Adrenal gland (tissue), 5 donors: ENCODE measurements at regions not wholly inside any gene's neighbourhood (a gene's known extent, or its start where the extent isn't known, plus 50 kb on each side); places are given as distances from the start of the nearest gene placed in this dataset.

Experiments
- POLR2A ChIP-seq, 2 donors: fragments of 450-650 bp; IDR thresholded peaks; one replicate each; pipeline ENCODE4 v1.6.1; 2017; ENCODE audit warnings: antibody characterized with exemption in 2 of 2, mild to moderate bottlenecking in 2 of 2, moderate library complexity in 1 of 2
- TF ChIP-seq, protein P1 (sequence below), 6 experiments: fragments of 450-650 bp in 4 of 6; fragments of 200-600 bp in 2 of 6; sonication (generic) in 1 of 6; IDR thresholded peaks; 1 replicate in 5 of 6; 2 replicates in 1 of 6; pipeline versions ENCODE4 v1.5.1 to v1.8.0; 2016 to 2021; ENCODE audit warnings: antibody characterized with exemption in 6 of 6, mild to moderate bottlenecking in 2 of 6, moderate library complexity in 1 of 6
- donor health status: DM: no; HTN: no; CAD: no.

DNA sequence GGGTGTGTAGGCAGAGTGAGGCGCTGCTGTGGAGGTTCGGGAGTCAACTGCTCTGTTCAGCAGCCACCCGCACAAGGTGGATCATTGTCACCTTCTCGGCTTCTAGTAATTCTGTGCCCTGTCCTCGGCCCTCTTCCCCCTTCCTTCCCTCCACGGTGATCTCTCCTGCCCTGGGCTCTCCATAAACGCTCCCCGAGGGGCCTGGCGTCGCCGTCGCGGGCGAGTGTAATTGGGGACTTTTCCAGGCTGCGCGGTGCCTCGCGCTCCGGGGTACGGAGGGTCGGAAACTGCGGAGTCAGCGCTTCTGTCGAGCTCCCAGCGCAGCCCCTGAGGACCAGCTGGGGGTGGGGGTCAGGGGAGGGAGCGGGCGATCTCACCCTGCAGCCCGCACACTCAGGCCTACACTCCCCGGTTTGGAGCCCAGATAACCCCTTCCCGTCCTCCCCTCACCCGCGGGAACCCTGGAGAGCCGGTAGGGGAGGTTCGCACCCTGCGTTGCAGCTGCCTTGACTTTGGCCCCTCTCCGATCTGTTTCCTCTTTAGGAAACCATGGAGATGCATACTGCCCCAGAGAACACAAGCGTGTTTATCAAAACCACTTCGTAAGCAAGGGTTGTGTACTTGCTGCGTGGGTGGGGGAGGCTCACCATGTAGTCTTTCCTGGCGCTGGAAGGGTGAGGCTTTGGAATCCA, 188.3 kb upstream of the ZNF618 start:
- TF ChIP-seq, protein P1, sequence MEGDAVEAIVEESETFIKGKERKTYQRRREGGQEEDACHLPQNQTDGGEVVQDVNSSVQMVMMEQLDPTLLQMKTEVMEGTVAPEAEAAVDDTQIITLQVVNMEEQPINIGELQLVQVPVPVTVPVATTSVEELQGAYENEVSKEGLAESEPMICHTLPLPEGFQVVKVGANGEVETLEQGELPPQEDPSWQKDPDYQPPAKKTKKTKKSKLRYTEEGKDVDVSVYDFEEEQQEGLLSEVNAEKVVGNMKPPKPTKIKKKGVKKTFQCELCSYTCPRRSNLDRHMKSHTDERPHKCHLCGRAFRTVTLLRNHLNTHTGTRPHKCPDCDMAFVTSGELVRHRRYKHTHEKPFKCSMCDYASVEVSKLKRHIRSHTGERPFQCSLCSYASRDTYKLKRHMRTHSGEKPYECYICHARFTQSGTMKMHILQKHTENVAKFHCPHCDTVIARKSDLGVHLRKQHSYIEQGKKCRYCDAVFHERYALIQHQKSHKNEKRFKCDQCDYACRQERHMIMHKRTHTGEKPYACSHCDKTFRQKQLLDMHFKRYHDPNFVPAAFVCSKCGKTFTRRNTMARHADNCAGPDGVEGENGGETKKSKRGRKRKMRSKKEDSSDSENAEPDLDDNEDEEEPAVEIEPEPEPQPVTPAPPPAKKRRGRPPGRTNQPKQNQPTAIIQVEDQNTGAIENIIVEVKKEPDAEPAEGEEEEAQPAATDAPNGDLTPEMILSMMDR (IDR thresholded peaks at IDR 0.05): no peak
- no peak for TF ChIP-seq POLR2A (IDR thresholded peaks at IDR 0.05)
